ENCODE measurements at regions not wholly inside any gene's neighbourhood (a gene's known extent, or its start where the extent isn't known, plus 50 kb on each side); places are given as distances from the start of the nearest gene placed in this dataset.
"Not testable (repeated sequence)": the region's sequence is repeated elsewhere in the genome, so short reads cannot be mapped to it uniquely, and the experiment has no call there.

DNA sequence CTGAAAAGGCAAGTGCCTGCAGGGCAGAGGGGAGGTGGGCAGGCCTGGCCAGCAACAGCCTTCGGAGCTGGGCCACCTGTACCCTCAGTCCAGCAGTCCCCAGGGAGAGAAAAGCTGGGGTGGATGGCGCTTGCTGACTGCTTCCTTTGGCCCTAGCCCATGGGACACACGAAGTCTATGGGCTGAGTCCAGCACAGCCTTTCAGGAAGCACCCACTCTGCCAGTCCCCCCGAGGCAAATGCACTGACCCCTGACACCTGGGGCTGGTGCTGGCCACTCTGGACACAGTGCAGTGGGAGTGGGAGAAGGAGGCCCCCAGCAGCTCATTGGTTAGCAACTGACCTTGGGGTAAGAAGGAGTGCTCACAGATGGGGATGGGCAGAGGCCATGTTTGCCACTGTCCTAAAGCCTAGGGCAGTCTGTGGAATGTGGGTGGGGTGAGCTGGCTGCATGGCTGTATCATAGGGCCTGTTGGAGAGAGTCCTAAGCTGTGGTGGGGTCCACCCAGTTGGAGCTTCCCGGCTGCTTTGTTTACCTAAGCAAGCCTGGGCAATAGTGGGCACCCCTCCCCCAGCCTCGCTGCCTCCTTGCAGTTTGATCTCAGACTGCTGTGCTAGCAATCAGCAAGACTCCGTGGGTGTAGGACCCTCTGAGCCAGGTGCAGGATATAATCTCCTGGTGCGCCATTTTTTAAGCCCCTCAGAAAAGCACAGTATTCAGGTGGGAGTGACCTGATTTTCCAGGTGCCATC is 240.2 kb downstream of the ANKRD30B start:
- H3K4me1 ChIP-seq (replicated peaks in 1 of 2); in situ Hi-C loops (cut with MboI; ENCODE audit: low pct_unique_long_range_greater_than_20kb in 2 of 9, low sequenced_read_pairs in 9 of 9, unreplicated experiment in 9 of 9); H3K4me3 ChIP-seq; H3K27ac ChIP-seq: not testable (repeated sequence)
- peak in 1 of 8 experiments; percentile 27 for ATAC-seq (replicated peaks in 6 of 8)
- WGBS, 10 experiments: 17 to 100% (median 87%) methylated on average over 1 to 3 of the region's 8 CpGs; no CpG with 5 or more reads in 7 of the 10 experiments

GRCh38 chr18:14989569-14989968 is 241.6 kb downstream of the ANKRD30B start:
- in situ Hi-C loops (cut with MboI; ENCODE audit: low pct_unique_long_range_greater_than_20kb in 2 of 9, low sequenced_read_pairs in 9 of 9, unreplicated experiment in 9 of 9); H3K4me1 ChIP-seq (replicated peaks in 1 of 2); ATAC-seq (replicated peaks in 6 of 8); H3K27ac ChIP-seq; H3K4me3 ChIP-seq: not testable (repeated sequence)
- 60 to 92% (median 90%) methylated on average over 1 to 2 of the region's 3 CpGs; no CpG with 5 or more reads in 5 of the 10 experiments for WGBS, 10 experiments

DNA sequence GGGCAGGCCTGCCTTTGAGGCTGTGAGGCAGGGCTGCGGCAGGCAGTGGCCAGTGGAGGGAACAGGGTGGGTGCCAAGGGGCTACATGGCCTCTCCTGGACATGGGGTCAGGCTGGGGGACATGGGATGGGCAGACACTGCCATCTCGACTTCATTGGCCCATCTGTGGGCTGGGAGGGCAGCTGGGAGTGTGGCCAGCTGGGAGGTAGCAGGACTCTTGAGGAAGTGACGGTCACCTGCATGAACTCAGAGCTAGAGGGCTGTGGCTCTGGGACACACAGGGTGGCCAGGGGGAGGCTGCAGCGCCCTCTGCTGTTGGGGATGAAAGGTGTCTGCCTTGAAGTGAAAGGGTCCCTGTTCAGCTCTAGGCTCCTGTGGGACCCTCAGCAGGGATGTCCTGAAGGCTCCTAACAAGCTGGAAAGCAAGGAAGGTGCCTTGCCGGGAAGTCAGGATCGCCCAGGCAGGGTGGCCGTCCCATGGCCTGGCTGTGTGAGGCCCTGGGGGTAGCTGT is 244.0 kb downstream of the ANKRD30B start:
- in situ Hi-C loops (cut with MboI; ENCODE audit: low pct_unique_long_range_greater_than_20kb in 2 of 9, low sequenced_read_pairs in 9 of 9, unreplicated experiment in 9 of 9); H3K4me3 ChIP-seq; ATAC-seq (replicated peaks in 6 of 8); H3K27ac ChIP-seq; H3K4me1 ChIP-seq (replicated peaks in 1 of 2): not testable (repeated sequence)
- 67 to 71% methylated on average over 1 to 2 of the region's 7 CpGs; no CpG with 5 or more reads in 8 of the 10 experiments for WGBS, 10 experiments

DNA sequence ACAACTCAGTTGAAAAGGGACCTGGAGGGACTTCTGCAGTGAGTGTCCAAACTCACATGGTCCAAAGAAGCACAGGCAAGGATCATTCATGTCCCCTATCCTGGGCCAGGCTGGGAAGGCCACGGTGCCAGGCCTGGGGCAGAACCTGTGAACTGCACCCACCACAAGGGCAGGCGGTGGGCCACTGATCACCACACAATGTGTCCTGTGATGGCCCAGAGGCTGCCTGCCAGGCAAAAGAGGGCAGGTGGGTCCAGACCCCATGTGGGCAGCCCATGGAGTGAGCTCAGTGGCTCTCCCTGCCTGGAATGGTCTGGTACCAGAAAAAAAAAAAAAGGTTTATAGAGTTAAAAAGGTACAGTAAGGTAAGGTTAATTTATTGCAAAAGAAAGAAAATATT is 244.8 kb downstream of the ANKRD30B start:
- WGBS, 10 experiments: 0 to 75% (median 60%) methylated on average over 1 to 2 of the region's 2 CpGs; no CpG with 5 or more reads in 7 of the 10 experiments
- H3K4me3 ChIP-seq; in situ Hi-C loops (cut with MboI; ENCODE audit: low pct_unique_long_range_greater_than_20kb in 2 of 9, low sequenced_read_pairs in 9 of 9, unreplicated experiment in 9 of 9); H3K4me1 ChIP-seq (replicated peaks in 1 of 2); H3K27ac ChIP-seq; ATAC-seq (replicated peaks in 6 of 8): not testable (repeated sequence)

DNA sequence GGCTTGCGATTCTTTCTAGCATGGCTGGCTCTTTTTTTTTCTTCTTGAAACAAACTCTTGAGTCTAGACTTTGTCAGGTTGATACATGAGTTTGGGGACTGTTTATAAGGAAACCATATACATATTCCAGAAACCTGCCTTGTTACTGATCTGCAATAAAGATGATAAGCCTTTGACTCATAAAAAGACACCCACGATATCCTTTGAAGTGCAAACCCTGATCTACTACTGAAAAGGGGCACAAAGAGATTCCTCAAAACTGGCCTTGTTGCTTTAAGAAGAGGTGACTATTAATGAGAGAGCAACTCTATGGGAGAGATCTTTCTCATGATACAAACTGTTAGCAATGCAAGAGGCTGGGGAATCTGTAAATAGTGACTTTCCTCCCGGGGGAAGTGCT is 247.1 kb downstream of the ANKRD30B start:
- ATAC-seq (replicated peaks in 6 of 8); H3K27ac ChIP-seq; H3K4me1 ChIP-seq (replicated peaks in 1 of 2); in situ Hi-C loops (cut with MboI; ENCODE audit: low pct_unique_long_range_greater_than_20kb in 2 of 9, low sequenced_read_pairs in 9 of 9, unreplicated experiment in 9 of 9); H3K4me3 ChIP-seq: not testable (repeated sequence)
- 20 to 100% (median 100%) methylated on average over 1 of the region's 3 CpGs; no CpG with 5 or more reads in 5 of the 10 experiments for WGBS, 10 experiments

GRCh38 chr18:14997357-14997756 is 249.4 kb downstream of the ANKRD30B start:
- ATAC-seq (replicated peaks in 6 of 8): no peak
- in situ Hi-C loops (cut with MboI; ENCODE audit: low pct_unique_long_range_greater_than_20kb in 2 of 9, low sequenced_read_pairs in 9 of 9, unreplicated experiment in 9 of 9): no loop called here
- Histone ChIP-seq H3K4me1 (replicated peaks in 1 of 2) (no peaks in the 10 kb centered on the region), H3K27ac (no peak overlapping the region), H3K4me3 (no peak overlapping the region)
- 80 to 100% (median 90%) methylated on average over 1 to 5 of the region's 30 CpGs; no CpG with 5 or more reads in 6 of the 10 experiments for WGBS, 10 experiments

GRCh38 chr18:14997899-14998298 is 249.9 kb downstream of the ANKRD30B start:
- H3K27ac ChIP-seq; ATAC-seq (replicated peaks in 6 of 8); H3K4me3 ChIP-seq; in situ Hi-C loops (cut with MboI; ENCODE audit: low pct_unique_long_range_greater_than_20kb in 2 of 9, low sequenced_read_pairs in 9 of 9, unreplicated experiment in 9 of 9); H3K4me1 ChIP-seq (replicated peaks in 1 of 2): not testable (repeated sequence)
- WGBS, 10 experiments: 80 to 91% methylated on average over 1 to 4 of the region's 37 CpGs; no CpG with 5 or more reads in 8 of the 10 experiments

- ATAC-seq (replicated peaks in 6 of 8); in situ Hi-C loops (cut with MboI; ENCODE audit: low pct_unique_long_range_greater_than_20kb in 2 of 9, low sequenced_read_pairs in 9 of 9, unreplicated experiment in 9 of 9); H3K4me1 ChIP-seq (replicated peaks in 1 of 2); H3K27ac ChIP-seq; H3K4me3 ChIP-seq: not testable (repeated sequence)
- 95 to 100% (median 97%) methylated on average over 4 to 8 of the region's 62 CpGs; no CpG with 5 or more reads in 7 of the 10 experiments for WGBS, 10 experiments
Observed at GRCh38 chr18:14998360-14999042, 250.5 kb downstream of the ANKRD30B start.

GRCh38 chr18:14999085-14999975 is 251.4 kb downstream of the ANKRD30B start:
- in situ Hi-C loops (cut with MboI; ENCODE audit: low pct_unique_long_range_greater_than_20kb in 2 of 9, low sequenced_read_pairs in 9 of 9, unreplicated experiment in 9 of 9): no loop called here
- H3K4me3 ChIP-seq: peak overlapping the region; percentile 7 to 36 (median 24)
- no peaks in the 10 kb centered on the region for H3K4me1 ChIP-seq (replicated peaks in 1 of 2)
- 13 to 50% methylated on average over 2 to 18 of the region's 105 CpGs; no CpG with 5 or more reads in 8 of the 10 experiments for WGBS, 10 experiments
- peak in 4 of 8 experiments; percentile 31 to 49 (median 42) for ATAC-seq (replicated peaks in 6 of 8)
- no peak overlapping the region for H3K27ac ChIP-seq

- H3K27ac ChIP-seq; in situ Hi-C loops (cut with MboI; ENCODE audit: low pct_unique_long_range_greater_than_20kb in 2 of 9, low sequenced_read_pairs in 9 of 9, unreplicated experiment in 9 of 9); H3K4me1 ChIP-seq (replicated peaks in 1 of 2): not testable (repeated sequence)
- H3K4me3 ChIP-seq: peak overlapping the region; percentile 7 to 36 (median 24)
- 0 to 30% methylated on average over 1 to 2 of the region's 54 CpGs; no CpG with 5 or more reads in 8 of the 10 experiments for WGBS, 10 experiments
- ATAC-seq (replicated peaks in 6 of 8): peak in 4 of 8 experiments; percentile 67 to 81 (median 76)
Observed at GRCh38 chr18:15000119-15001037, 252.4 kb downstream of the ANKRD30B start.

DNA sequence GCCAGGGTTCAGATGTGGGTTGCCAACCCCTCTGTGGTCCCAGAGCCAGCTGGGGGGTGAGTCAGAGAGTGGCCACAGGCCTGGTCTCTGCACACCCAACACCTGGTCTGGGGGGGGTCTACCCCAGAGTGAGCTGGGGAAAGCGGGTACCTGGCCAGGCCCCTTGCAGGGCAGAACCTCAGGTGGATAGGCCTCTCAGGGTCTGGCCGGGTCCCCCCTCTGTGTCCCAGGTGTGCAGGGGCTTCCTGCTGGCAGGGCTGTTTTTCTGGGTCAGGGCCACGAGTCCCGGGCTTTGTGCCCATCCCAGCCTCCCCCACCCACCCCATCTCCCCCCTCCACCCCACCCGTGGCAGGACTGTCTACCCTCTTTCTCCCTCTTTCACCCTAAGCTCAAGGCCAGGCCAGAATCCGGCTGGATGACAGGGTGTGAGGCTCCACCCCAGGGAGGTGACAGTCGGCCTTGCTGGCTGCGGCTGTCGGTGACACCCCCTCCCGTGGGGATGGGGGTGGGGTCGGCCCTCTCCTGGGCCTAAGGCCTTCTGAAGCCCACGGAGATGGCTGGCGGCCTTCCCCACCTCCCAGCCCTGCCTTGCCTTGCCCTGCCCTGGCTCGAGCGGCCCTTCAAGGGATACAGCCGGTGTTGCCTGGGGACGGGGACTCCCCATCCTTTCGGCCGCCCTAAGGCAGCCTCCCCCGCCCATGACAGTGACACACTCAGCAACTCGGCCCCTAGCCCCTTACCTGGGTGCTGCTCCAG is 253.2 kb downstream of the ANKRD30B start:
- H3K4me3 ChIP-seq; in situ Hi-C loops (cut with MboI; ENCODE audit: low pct_unique_long_range_greater_than_20kb in 2 of 9, low sequenced_read_pairs in 9 of 9, unreplicated experiment in 9 of 9); H3K4me1 ChIP-seq (replicated peaks in 1 of 2); ATAC-seq (replicated peaks in 6 of 8); H3K27ac ChIP-seq: not testable (repeated sequence)
- 85% methylated on average over 4 of the region's 21 CpGs; no CpG with 5 or more reads in 9 of the 10 experiments for WGBS, 10 experiments
